IPS-NIHi7 (cell line): ENCODE measurements at regions not wholly inside any gene's neighbourhood (a gene's known extent, or its start where the extent isn't known, plus 50 kb on each side); places are given as distances from the start of the nearest gene placed in this dataset.
"Not testable (repeated sequence)": the region's sequence is repeated elsewhere in the genome, so short reads cannot be mapped to it uniquely, and the experiment has no call there.

Experiments
- DNase-seq: peaks from one replicate; pipeline ENCODE4 v3.0.0; 2012; ENCODE audit warnings: mixed read lengths; ENCODE audit errors: extremely low spot score

DNA sequence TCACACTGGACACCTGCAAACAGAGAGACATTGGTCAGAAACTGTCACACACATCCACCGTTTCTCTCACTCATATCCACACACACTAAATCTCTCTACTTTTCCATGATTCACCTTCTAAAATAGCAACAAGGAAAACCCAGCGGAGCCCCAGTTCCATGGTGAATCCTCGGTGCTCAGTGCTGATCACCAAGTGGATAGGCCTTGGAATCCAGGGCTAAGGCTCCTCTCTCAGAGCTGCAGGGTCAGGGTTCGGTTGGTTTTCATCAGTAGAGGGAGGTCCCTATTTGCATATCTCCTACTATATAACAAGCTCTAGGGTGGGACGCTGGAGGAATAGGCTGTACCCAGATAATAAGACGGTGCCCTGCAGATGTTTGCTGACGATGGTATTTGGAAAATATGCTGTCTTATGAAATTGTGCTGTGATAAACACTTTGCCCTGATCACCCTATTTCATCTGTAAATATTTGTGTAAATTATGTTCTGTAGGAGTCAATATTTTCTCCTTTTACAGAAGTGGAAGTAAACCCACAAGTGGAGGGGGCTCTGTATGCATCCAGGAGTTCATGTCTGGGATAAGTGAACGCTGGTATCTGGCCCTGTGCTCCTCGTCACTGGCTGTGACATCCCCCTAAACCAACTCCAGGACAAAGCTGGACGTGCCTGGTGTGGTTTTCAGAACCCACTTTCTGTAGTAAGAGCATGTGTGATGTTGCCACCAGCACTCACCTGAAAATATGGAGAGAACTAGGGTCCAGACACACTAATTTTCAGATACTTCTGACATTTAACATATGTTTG, 709.2 kb downstream of the TMEM121 start:
- DNase-seq = no peak

DNA sequence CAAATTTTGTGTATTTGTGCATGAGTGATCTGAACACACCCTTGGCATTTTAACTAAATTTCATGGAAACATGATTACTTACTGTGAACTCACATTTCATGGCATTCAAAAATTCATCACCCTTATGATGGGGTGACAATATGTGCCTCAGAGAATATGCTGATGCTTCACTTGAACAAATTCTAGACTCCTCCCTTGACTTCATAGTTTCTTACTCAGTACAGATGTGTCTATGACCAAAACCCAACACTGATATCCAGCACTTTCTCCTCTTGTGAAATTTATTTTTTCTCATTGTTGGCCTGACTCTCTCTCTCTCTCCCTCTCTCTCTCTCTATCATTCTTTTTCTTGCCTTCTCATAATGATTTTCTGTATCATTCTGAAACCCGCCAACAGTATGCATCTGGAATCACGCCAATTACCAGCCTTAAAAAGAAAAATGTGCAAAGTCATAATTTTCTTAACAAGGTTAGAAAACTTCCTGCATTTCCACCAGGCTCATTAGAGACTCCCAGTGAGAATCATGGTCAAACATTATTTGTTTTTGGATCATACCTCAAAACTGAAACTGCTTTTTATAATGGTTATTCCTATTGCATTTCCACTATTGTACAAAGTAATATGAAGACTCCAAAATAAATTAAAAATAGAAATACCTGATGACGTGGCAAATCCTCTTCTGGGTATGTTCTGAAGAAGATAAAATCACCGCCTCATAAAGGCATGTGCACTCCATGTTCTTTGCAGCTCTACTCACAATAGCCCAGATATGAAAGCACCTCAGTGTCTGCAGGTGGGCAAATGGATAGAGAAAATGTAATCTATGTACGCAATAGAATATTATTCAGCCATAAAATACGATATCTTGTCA, 722.2 kb downstream of the TMEM121 start:
- DNase-seq = no peak

DNA sequence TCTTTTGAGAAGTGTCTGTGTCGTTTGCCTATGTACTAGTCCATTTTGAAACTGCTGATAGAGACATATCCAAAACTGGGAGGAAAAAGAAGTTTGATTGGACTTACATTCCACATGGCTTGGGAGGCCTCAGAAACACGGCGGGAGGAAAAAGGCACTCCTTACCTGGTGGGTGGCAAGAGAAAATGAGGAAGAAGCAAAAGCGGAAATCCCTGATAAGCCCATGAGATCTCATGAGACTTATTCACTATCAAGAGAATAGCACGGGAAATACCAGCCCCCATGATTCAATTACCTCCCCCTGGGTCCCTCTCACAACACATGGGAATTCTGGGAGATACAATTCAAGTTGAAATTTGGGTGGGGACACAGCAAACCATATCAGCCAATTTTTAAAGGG, 727.6 kb downstream of the TMEM121 start:
- DNase-seq = not testable (repeated sequence)

DNA sequence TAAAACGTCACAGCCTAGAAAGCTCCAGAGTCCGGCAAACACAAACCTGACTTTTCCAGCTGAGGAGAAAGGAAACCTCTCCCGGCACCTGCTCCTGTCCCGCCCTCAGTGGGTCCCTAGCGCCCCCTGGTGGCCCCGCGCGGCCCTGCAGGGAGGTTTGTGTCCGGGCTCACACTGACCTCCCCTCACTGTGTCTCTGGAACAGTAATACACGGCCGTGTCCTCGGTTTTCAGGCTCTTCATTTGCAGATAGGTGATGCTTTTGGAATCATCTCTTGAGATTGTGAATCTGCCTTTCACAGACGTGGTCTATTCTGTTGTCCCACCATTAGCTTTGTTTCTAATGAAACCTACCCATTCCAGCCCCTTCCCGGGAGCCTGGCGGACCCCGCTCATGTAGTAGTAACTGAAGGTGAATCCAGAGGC, 731.2 kb downstream of the TMEM121 start:
- not testable (repeated sequence) for DNase-seq

DNA sequence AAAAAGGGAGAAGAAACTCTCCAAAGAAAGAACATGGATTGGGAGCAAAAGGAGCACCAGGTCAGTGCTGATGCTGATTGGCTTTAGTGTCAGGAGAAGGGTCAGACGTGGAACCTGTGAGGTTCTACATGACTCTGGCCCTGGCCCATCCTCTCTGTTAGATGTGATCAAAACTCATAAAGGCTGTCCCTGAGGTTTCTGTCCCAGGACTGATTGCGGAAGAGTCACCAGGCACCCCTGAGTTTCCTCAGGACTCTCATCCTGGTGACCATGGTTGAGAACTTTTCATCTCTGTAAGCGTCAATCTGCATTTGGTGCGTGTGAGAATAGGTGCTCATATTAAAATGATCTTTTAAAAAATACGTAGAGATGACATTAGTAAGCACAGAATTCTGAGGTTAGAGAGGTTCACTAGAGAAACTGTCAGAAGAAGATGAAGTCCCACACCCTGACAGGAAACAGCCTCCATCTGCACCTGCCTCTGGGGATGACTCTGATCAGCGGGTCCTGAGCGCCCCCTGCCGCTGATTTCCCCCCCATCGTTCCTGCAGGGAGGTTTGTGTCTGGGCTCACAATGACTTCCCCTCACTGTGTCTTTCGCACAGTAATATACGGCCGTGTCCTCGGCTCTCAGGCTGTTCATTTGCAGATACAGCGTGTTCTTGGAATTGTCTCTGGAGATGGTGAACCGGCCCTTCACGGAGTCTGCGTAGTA, 741.8 kb downstream of the TMEM121 start:
- no peak for DNase-seq

DNA sequence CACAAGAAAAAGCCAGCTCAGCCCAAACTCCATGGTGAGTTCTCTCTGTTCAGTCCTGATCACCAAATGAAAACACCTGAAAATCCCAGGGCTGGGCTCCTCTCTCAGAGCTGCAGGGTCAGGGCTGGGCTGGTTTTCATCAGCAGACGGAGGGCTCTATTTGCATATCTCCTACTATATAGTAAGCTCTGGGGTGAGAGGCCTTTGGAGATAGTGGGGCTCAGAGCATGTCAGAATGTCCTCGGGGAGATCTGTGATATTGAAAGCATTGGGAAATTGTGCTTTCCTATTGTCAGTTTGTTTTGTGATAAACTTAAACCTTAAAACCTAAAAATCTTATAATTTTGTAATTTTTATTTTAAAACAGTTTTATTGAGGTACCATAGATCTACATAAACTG, 742.6 kb downstream of the TMEM121 start:
- no peak for DNase-seq

DNA sequence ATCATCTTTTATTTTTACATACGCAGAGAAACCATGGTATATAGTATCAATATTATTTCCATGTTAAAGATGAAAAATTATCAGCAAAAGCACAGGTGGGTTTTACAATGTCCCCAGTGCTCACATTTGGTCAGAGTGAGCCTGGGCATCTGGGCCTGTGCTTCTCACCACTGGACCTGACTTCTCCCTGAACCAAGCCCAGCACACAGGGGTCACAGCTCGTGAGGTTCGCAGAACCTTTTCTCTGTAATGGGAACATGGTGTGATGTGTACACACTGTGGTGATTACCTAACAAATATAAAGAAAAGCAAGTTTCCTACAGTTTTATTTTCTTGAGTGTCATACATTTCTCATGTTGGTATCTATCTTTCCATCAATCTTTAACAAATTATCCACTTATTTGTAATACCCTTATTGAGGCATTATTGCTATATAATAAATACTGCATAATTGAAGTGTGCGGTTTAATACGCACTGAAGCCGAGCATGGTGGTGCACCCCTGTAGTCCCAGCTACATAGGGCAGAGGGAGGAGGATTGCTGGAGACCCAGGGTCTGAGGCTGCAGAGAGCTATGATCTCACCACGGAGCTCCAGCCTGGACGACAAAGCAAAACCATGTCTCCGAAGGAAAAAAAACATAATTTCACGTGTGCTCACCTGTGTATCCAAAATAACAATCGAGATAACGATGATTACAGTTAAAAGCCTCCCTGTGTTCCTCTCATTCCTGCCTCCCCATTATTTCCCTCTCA, 743.2 kb downstream of the TMEM121 start:
- DNase-seq = no peak

DNA sequence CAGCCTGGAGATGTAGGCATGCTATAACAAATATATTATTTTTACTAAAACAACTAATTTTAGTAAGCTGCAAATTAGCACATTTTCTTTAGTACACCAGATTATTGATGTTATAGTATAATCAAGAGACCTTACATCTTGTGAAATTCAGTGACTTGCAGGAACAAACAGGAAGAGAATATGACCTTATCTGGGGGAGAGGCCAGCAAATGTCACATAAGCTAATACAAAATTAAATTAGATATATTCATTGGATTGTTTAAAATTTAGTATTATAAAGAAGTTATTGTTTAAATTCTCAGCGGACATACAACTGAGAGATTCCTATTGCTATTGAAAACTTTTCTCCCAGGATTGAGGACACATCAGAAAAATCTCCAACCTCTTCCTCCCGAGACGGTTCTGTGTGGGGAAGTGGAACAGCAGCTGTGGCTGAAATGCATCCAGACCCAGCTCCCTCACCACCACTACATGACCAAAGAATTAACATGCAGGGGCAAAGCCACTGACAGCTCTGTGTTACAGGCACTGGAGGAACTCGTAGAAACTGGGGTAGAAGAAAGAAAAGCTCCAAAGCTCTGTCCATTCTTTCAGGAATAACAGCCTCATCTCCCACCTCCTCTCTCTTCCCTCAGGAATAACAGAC, 744.2 kb downstream of the TMEM121 start:
- not testable (repeated sequence) for DNase-seq

DNA sequence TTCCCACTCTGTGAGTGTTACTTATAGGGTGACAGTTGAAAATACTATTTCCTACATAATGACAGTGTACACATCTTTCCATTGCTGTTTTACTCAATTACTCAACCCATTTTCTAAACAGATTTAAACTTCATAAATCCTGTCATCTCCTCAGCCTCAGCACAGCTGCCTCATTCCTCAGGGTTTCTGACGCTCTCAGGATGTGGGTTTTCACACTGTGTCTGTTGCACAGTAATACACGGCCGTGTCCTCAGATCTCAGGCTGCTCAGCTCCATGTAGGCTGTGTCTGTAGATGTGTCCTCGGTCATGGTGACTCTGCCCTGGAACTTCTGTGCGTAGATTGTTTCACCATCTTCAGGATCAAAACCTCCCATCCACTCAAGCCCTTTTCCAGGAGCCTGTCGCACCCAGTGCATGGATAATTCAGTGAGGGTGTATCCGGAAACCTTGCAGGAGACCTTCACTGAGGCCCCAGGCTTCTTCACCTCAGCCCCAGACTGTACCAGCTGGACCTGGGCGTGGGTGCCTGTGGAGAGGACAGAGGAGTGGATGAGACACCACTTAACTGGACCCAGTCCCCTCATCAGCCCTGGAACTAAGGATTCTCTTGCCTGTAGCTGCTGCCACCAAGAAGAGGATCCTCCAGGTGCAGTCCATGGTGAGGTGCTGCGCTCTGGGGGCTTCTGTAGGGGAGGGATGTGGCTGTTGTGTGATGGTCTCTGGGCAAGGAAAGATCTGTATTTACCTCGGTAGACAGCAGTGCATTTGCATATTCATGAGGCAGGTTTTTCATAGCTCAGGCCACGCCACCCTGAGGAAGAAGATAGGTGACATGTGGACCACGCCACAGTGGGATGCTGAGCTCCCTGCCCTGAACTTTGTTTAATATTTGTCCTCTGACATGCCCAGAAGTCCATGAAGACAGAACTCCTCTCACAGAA, 750.2 kb downstream of the TMEM121 start:
- DNase-seq = no peak

DNA sequence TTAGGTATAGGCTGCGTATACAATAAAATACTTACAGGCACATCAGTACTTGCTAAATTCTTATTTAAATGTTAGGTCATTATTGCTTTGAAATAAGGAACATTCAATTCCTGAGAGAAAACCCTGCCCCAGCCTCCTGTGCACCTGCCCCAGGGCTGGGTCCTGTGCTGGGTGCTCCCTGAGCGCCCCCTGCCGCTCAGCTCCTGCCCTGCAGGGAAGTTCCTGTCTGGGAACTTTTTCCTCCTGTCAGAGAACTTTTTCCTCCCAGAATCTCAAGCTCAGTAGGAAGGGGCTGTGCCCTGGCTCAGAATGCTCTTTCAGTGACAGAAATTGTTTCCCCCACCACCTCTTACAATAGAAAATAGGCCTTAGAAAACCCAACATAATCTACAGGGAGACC, 751.1 kb downstream of the TMEM121 start:
- no peak for DNase-seq

DNA sequence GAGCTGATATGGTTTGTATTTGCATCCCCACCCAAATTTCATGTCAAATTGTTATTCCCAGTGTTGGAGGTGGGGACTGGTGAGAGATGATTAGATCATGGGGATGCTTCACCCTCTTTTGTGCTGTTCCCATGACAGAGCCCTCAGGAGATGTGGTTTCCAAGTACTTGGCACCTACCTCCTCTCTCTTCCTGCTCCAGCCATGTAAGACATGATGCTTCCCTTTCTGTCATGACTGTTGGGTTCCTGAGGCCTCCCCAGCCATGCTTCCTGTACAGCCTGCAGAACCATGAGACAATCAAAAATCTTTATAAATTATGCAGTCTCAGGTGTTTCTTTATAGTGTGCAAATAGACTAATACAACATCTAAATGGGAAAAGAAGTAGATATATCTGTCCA, 754.5 kb downstream of the TMEM121 start:
- no peak for DNase-seq

DNA sequence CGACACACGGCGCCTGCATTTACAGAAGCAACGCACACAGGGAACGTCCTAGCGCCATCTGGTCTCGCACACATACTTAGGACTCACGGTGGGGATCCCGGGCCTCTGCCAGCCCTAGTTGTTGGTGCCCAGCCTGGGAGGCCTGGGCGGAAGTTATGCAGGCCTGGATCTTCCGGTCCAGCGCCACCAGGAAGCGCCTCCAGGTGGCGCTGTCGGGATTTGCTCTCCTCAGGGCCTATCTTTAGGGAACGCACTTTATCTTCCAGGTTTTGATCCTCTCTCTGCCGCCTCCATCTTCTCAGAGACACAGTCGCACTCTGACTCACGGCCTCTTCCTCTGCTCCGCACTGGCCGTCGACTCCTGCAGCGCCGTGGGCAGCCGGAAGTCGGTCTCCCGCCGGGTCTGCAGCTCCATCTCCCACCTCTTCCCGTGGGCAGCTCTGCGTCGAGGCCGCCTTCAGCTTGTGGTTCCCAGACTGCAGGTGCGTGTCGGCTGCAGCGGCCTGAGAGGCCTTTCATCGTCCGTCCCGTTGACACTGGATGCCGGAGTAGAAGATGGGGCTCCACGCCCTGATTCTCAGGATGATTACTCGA, 760.4 kb downstream of the TMEM121 start:
- no peak for DNase-seq

DNA sequence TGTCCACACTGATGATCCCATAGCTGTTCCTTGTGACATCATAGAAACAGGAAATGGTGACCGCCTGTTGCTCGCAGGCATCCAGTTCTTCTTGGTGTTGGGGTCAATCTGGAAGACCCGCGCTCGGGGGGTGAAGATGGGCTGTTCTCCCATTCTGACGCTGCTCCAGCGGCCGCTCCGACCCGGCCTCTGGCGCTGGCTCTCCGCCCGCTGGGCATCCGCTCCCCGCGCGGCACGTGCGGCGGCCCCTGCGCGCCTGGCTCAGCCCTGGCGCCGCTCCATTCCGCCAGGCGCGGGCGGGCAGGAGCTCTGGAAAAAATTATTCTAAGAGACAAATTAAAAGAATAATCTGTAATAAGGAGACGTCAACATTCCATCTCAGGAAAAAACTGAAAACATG, 761.1 kb downstream of the TMEM121 start:
- DNase-seq = no peak

DNA sequence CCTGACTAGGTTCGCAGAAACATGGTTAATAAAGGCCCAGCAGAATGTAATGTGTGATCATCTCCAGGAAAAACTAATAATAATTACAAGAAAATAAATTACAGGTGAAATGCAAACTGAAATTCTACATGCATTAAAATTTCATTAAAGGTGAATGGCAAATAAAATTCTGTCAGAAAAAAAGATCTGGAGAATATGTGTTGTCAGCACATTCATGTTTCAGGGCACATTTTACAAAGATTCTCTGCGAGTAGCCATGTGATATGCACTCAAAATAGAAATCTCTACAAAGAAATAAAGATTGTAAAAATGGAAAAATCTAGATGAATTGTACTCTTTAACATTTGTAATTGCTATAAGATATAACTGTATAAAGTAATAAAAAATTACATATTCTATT, 765.2 kb downstream of the TMEM121 start:
- no peak for DNase-seq

DNA sequence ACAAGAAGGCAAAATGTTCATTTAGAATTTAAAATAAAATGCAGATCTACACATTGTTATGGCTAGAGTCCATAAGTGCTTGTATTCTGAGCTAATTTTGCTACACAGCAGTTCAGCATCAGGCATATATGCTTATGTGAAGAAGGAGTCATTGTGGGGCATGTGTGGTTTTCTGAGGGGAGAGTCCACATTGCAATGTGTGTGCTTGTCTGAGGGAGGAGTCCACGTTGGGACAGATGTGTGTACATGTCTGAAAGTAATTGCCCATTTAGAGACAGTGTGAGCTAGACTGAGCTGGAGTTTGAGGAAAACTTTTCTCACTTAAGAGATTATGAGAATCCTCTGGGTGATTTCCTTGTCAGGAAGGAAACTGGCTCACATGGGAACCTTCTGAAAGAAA, 767.9 kb downstream of the TMEM121 start:
- DNase-seq = no peak

DNA sequence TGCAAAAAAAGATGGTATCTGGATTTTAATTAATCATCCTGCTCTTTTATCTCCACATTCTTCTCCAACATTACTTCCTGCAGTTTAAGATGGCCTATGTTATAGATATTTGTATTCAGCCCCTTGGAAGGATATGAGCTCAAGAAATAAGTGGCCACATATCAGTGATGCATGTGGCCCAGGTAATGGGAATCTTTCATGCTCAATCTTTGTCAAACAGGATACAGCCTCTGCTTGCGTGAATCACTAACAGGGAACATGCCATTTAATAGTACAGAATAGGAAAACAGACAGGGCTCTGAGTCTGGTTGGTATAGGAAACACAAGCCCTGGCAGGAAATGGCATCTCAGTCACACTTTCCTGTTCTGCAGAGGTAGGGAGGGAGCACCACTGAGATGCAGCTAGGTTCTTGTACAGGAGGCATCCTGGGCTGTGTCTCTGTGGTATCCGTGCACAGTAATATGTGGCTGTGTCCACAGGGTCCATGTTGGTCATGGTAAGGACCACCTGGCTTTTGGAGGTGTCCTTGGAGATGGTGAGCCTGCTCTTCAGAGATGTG, 774.6 kb downstream of the TMEM121 start:
- not testable (repeated sequence) for DNase-seq

DNA sequence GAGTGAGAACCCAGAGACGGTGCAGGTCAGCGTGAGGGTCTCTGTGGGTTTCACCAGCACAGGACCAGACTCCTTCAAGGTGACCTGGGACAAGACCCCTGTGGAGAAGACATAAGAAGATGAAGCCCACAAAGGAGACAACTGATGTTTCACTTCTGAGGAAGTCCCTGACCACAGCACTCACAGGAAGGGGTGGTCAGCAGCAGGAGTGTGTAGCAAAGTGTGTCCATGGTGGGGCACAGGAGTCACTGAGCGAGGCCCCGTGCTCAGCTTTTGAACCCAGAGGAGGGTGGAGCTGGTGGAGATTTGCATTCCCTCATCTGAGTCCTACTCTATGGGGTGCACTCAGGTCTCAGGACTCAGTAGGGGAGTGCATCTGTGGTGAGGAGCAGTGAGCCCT, 775.2 kb downstream of the TMEM121 start:
- not testable (repeated sequence) for DNase-seq

DNA sequence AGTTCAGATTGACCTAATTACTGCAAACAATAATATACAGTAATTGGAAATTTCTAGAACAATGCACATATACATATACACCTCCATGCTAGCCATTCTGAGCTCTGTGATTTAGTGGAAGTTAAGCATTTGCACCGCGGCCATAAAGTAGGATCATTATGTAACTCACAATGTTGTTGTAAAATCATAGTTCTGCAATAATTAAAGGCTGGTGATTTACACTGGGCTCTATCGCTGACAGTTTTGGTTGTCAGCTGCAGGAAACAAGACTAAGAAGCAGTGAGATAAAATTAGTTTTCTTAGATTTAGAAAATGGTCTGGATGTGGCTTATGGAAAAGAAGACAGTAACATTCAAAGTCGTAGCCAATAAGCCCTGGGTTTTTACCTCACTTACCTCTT, 776.3 kb downstream of the TMEM121 start:
- no peak for DNase-seq

DNA sequence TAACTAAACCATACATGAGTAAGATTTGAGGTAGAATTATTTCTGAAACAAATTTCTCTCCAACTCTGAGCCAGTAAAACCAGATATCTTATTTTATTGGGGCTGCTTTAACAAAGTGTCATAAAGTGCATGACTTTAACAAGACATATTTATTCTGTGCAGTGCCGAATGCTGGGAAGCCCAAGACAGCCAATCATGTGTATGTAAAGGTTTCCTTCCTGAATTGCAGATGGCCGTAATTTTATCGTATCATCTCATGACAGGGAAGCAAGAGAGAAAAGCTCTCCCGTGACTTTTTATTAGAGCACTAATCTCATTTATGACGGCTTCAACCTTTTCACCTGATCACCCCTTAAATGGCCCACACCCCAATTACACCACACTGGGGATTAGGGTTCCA, 777.9 kb downstream of the TMEM121 start:
- no peak for DNase-seq
